AG04449 (cell line): ENCODE measurements at regions not wholly inside any gene's neighbourhood (a gene's known extent, or its start where the extent isn't known, plus 50 kb on each side); places are given as distances from the start of the nearest gene placed in this dataset.

Experiments
- CTCF ChIA-PET: fragments of 350-600 bp; formaldehyde crosslinking; extraction: SDS; loops from one replicate; lab custom pipeline; 2021; ENCODE audit warnings: antibody characterized with exemption; lab: Yijun Ruan, JAX
- POLR2A ChIA-PET: fragments of 400-600, 350-600 bp; formaldehyde crosslinking; extraction: SDS; loops from one replicate; lab custom pipeline; 2020; ENCODE audit warnings: antibody characterized with exemption, inconsistent platforms; lab: Yijun Ruan, JAX
- DNase-seq: peaks from one replicate; pipeline ENCODE4 v3.0.0-alpha.2; 2010; ENCODE audit warnings: low read depth, low spot score
- H3K4me3 ChIP-seq: 2 replicates; pipeline ENCODE4 v1.5.1; 2011; ENCODE audit warnings: low read depth, mild to moderate bottlenecking, control low read depth, low read length
- CTCF ChIP-seq: IDR thresholded peaks from one replicate; pipeline ENCODE4 v1.5.1; 2011; ENCODE audit warnings: mild to moderate bottlenecking, moderate library complexity, low read length, control low read depth, inconsistent platforms; ENCODE audit not compliant: insufficient read depth; ENCODE audit errors: missing control alignments

GRCh38 chr2:53378791-53379190 lies 388.8 kb upstream of the CHAC2 start:
- POLR2A ChIA-PET, result no interaction called here
- no peak for TF ChIP-seq CTCF
- no peak overlapping the region for H3K4me3 ChIP-seq
- DNase-seq, result no peak
- CTCF ChIA-PET, result no interaction called here

- TF ChIP-seq CTCF, result no peak
- no peak for DNase-seq
- ChIA-PET CTCF (no interaction called here), POLR2A (no interaction called here)
- H3K4me3 ChIP-seq, result no peak overlapping the region
Measured at GRCh38 chr2:53373126-53373525, 394.5 kb upstream of the CHAC2 start.

- no peak overlapping the region for H3K4me3 ChIP-seq
- ChIA-PET CTCF (no interaction called here), POLR2A (no interaction called here)
- TF ChIP-seq CTCF, result no peak
- no peak for DNase-seq
Measured at GRCh38 chr2:53366543-53366942, 401.1 kb upstream of the CHAC2 start.

GRCh38 chr2:53362934-53363333 lies 404.7 kb upstream of the CHAC2 start:
- ChIA-PET POLR2A (no interaction called here), CTCF (no interaction called here)
- no peak for DNase-seq
- no peak overlapping the region for H3K4me3 ChIP-seq
- TF ChIP-seq CTCF, result no peak

- no peak overlapping the region for H3K4me3 ChIP-seq
- DNase-seq, result no peak
- TF ChIP-seq CTCF, result no peak
- POLR2A ChIA-PET, result interaction anchor here (0.6 kb wide), 1 partner anchor 129 kb away, joined by 3 read pairs; no protein-coding TSS in a partner anchor
- CTCF ChIA-PET, result no interaction called here
Measured at GRCh38 chr2:53356291-53356905, 411.2 kb upstream of the CHAC2 start.

- DNase-seq, result no peak
- no peak overlapping the region for H3K4me3 ChIP-seq
- CTCF ChIA-PET, result no interaction called here
- no peak for TF ChIP-seq CTCF
- POLR2A ChIA-PET, result no interaction called here
Measured at GRCh38 chr2:53353135-53354114, 414.2 kb upstream of the CHAC2 start.
